Mammary epithelial cell (primary cell): ENCODE measurements at regions not wholly inside any gene's neighbourhood (a gene's known extent, or its start where the extent isn't known, plus 50 kb on each side); places are given as distances from the start of the nearest gene placed in this dataset.

Source experiments
- EZH2 ChIP-seq: IDR thresholded peaks from 2 replicates; pipeline ENCODE4 v1.6.1; 2012; ENCODE audit warnings: low read length, inconsistent platforms, borderline replicate concordance
- TF ChIP-seq, protein P1 (sequence below), 2 donors: IDR thresholded peaks in 1 of 2; conservative IDR thresholded peaks in 1 of 2; 2 replicates each; pipeline ENCODE4 v1.5.1; 2011 to 2012; ENCODE audit warnings: inconsistent platforms in 2 of 2, low read length in 2 of 2, mild to moderate bottlenecking in 2 of 2, control low read depth in 1 of 2, low read depth in 1 of 2; ENCODE audit not compliant: insufficient read depth in 1 of 2; ENCODE audit errors: extremely low read depth in 1 of 2

- TF ChIP-seq, protein P1, sequence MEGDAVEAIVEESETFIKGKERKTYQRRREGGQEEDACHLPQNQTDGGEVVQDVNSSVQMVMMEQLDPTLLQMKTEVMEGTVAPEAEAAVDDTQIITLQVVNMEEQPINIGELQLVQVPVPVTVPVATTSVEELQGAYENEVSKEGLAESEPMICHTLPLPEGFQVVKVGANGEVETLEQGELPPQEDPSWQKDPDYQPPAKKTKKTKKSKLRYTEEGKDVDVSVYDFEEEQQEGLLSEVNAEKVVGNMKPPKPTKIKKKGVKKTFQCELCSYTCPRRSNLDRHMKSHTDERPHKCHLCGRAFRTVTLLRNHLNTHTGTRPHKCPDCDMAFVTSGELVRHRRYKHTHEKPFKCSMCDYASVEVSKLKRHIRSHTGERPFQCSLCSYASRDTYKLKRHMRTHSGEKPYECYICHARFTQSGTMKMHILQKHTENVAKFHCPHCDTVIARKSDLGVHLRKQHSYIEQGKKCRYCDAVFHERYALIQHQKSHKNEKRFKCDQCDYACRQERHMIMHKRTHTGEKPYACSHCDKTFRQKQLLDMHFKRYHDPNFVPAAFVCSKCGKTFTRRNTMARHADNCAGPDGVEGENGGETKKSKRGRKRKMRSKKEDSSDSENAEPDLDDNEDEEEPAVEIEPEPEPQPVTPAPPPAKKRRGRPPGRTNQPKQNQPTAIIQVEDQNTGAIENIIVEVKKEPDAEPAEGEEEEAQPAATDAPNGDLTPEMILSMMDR (conservative IDR thresholded peaks at IDR 0.05 in 1 of 2, IDR thresholded peaks at IDR 0.05 in 1 of 2; ENCODE audit: extremely low read depth in 1 of 2, insufficient read depth in 1 of 2, low read depth in 1 of 2, low read length in 2 of 2), result no peak
- no peak for TF ChIP-seq EZH2
Observed at GRCh38 chr13:90757127-90757680, 590.3 kb upstream of the MIR17HG start.
